ENCODE measurements at regions not wholly inside any gene's neighbourhood (a gene's known extent, or its start where the extent isn't known, plus 50 kb on each side); places are given as distances from the start of the nearest gene placed in this dataset.

DNA sequence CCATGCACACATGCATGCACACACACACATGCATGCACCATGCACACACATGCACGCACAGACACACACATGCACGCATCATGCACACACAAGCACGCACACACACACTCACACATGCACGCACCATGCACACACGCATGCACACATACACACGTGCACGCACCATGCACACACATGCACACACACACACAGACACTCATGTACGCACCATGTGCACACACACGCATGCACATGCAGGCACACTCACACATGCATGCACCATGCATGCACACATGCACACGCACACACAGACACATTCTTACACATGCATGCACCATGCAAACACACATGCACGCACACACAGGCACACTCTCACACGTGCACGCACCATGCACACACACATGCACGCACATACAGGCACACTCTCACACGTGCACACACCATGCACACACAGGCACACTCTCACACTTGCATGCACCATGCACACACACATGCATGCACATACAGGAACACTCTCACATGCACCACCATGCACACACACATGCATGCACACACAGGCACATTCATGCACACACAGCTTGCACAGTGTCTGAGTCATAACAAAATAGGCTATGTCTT, 117.5 kb downstream of the TENT4A start:
- no peak for TF ChIP-seq CTCF (IDR thresholded peaks at IDR 0.05; ENCODE audit: insufficient read depth, low read length, poor library complexity, severe bottlenecking)
- TF ChIP-seq EZH2phosphoT487 (conservative IDR thresholded peaks at IDR 0.05; ENCODE audit: low read length): no peak

Measured in SU-DHL-6 (cell line).